Urothelium cell line (cell line): ENCODE measurements at regions not wholly inside any gene's neighbourhood (a gene's known extent, or its start where the extent isn't known, plus 50 kb on each side); places are given as distances from the start of the nearest gene placed in this dataset.

ENCODE experiments used
- DNase-seq: peaks from one replicate; pipeline ENCODE4 v3.0.0; 2011; ENCODE audit warnings: low spot score, mixed read lengths
- FAIRE-seq: peaks from 2 replicates; lab custom pipeline; 2011; peaks lifted over from hg19 to GRCh38; lab: Jason Lieb, UNC

- no peak for DNase-seq
- no peak for FAIRE-seq
Observed at GRCh38 chr21:41596241-41596925, 88.4 kb upstream of the TMPRSS2 start.

- no peak for FAIRE-seq
- DNase-seq = no peak
Observed at GRCh38 chr21:41594268-41594667, 86.3 kb upstream of the TMPRSS2 start.

GRCh38 chr21:41593760-41594138 is 85.8 kb upstream of the TMPRSS2 start:
- no peak for DNase-seq
- FAIRE-seq = no peak

- no peak for DNase-seq
- FAIRE-seq = no peak
Observed at GRCh38 chr21:41593051-41593759, 85.2 kb upstream of the TMPRSS2 start.

GRCh38 chr21:41589620-41590175 is 81.7 kb upstream of the TMPRSS2 start:
- DNase-seq (no peak), FAIRE-seq (no peak)

- DNase-seq (no peak), FAIRE-seq (no peak)
Observed at GRCh38 chr21:41589131-41589530, 81.2 kb upstream of the TMPRSS2 start.

- FAIRE-seq = no peak
- DNase-seq = no peak
Observed at GRCh38 chr21:41585199-41585994, 77.4 kb upstream of the TMPRSS2 start.

GRCh38 chr21:41584603-41585176 is 76.7 kb upstream of the TMPRSS2 start:
- FAIRE-seq = no peak
- DNase-seq = no peak

GRCh38 chr21:41583274-41583790 is 75.4 kb upstream of the TMPRSS2 start:
- no peak for DNase-seq
- FAIRE-seq = no peak

GRCh38 chr21:41582866-41583265 is 74.9 kb upstream of the TMPRSS2 start:
- no peak for FAIRE-seq
- no peak for DNase-seq

GRCh38 chr21:41582298-41582840 is 74.4 kb upstream of the TMPRSS2 start:
- no peak for FAIRE-seq
- DNase-seq = no peak

GRCh38 chr21:41581592-41582228 is 73.8 kb upstream of the TMPRSS2 start:
- DNase-seq = no peak
- FAIRE-seq = no peak

- no peak for FAIRE-seq
- DNase-seq = peak; percentile 5
Observed at GRCh38 chr21:41580758-41581554, 73.0 kb upstream of the TMPRSS2 start.

GRCh38 chr21:41579692-41580091 is 71.7 kb upstream of the TMPRSS2 start:
- FAIRE-seq (no peak), DNase-seq (no peak)

- DNase-seq = no peak
- no peak for FAIRE-seq
Observed at GRCh38 chr21:41578716-41579115, 70.8 kb upstream of the TMPRSS2 start.

GRCh38 chr21:41578083-41578482 is 70.1 kb upstream of the TMPRSS2 start:
- no peak for DNase-seq
- FAIRE-seq = no peak

GRCh38 chr21:41576013-41576615 is 68.2 kb upstream of the TMPRSS2 start:
- no peak for FAIRE-seq
- DNase-seq = no peak

GRCh38 chr21:41573902-41574690 is 66.1 kb upstream of the TMPRSS2 start:
- FAIRE-seq = no peak

More at GRCh38 chr21:41573902-41574690, 66.1 kb upstream of the TMPRSS2 start:
- no peak for DNase-seq
